ENCODE measurements at regions not wholly inside any gene's neighbourhood (a gene's known extent, or its start where the extent isn't known, plus 50 kb on each side); places are given as distances from the start of the nearest gene placed in this dataset.

DNA sequence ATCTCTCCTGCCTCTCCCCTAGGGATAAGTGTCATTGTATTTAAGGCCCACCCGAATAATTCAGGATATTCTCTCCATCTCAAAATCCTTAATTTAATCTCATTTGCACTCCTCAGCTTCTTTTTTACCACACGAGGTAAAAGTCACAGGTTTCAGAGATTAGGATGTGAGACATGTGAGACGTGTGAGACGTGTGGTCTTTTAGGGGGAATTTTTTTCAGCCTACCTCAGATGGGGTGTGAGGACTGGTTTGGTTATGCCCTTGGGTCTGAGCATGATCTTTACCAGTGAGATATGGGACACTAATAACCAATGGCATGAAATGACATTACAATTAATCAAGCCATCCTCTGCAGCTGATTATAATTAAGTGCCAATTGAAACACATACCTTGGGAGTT is 324.2 kb downstream of the BMP2 start:
- WGBS (ENCODE audit: insufficient coverage): 80% methylated on average over 2 of the region's 4 CpGs
- no peak overlapping the region for H3K4me3 ChIP-seq (ENCODE audit: low read length)
- H3K4me1 ChIP-seq (ENCODE audit: control insufficient read depth, insufficient read depth, low read length): no peaks in the 10 kb centered on the region
- no peaks in the 10 kb centered on the region for H3K36me3 ChIP-seq (ENCODE audit: control insufficient read depth, insufficient read depth, low read length)
- no peak overlapping the region for H3K27ac ChIP-seq (ENCODE audit: low read length)
- peaks cover 6% of the 10 kb centered on the region for H3K9me3 ChIP-seq (replicated peaks; ENCODE audit: control insufficient read depth, low read depth, low read length)
- DNase-seq: no peak
- no peaks in the 10 kb centered on the region for H3K27me3 ChIP-seq (ENCODE audit: control insufficient read depth, insufficient read depth, low read length)

DNA sequence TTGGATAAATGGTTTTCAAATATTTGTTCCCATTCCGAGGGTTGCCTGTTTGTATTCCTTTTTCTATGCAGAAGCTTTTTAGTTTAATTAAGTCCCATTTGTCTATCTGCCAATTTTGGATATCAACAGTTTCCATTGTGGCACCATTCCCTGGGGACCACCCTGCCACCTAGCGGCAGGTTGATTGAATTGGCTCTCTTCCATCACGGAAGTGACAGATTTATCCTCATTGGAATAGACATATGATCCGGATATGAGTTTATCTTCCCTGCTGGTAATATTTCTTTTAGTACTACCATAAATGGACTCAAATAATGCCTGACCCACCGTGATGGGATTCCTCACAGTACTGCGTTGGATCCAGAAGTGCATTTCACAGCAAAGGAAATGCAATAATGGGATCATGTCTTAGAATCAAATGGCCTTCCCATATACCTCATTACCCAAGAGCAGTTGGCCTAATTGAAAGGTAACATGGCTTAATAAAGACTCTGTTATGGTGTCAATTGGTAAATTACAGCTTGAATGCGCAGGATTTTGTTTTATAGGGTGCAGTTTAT is 327.0 kb downstream of the BMP2 start:
- no peaks in the 10 kb centered on the region for H3K27me3 ChIP-seq (ENCODE audit: control insufficient read depth, insufficient read depth, low read length)
- no peak for DNase-seq
- H3K4me1 ChIP-seq (ENCODE audit: control insufficient read depth, insufficient read depth, low read length): no peaks in the 10 kb centered on the region
- no CpG with 5 or more reads among the region's 7 CpGs for WGBS (ENCODE audit: insufficient coverage)
- H3K4me3 ChIP-seq (ENCODE audit: low read length): no peak overlapping the region
- H3K36me3 ChIP-seq (ENCODE audit: control insufficient read depth, insufficient read depth, low read length): no peaks in the 10 kb centered on the region
- H3K9me3 ChIP-seq (replicated peaks; ENCODE audit: control insufficient read depth, low read depth, low read length): peaks cover 8% of the 10 kb centered on the region
- H3K27ac ChIP-seq (ENCODE audit: low read length): no peak overlapping the region

DNA sequence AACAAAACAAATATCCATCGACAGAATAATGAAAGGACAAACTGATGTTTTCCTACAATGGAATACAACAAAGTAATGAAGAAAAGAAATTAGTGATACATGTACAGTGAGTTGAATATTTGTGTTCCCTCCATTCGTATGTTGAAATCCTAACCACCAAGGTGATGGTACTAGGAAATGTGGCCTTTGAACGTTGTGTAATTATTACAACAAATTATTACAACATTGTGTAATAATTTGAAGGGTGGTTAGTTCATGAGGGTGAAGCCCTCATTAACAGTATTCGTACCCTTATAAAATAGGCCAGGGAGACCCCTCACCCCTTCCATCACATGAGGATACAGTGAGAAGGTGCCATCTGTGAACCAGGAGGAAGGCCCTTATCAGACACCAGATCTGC is 339.4 kb downstream of the BMP2 start:
- Histone ChIP-seq H3K36me3 (ENCODE audit: control insufficient read depth, insufficient read depth, low read length) (no peaks in the 10 kb centered on the region), H3K27me3 (ENCODE audit: control insufficient read depth, insufficient read depth, low read length) (no peaks in the 10 kb centered on the region), H3K27ac (ENCODE audit: low read length) (no peak overlapping the region), H3K9me3 (replicated peaks; ENCODE audit: control insufficient read depth, low read depth, low read length) (no peaks in the 10 kb centered on the region), H3K4me1 (ENCODE audit: control insufficient read depth, insufficient read depth, low read length) (no peaks in the 10 kb centered on the region), H3K4me3 (ENCODE audit: low read length) (no peak overlapping the region)
- no CpG with 5 or more reads among the region's 4 CpGs for WGBS (ENCODE audit: insufficient coverage)
- DNase-seq: no peak

DNA sequence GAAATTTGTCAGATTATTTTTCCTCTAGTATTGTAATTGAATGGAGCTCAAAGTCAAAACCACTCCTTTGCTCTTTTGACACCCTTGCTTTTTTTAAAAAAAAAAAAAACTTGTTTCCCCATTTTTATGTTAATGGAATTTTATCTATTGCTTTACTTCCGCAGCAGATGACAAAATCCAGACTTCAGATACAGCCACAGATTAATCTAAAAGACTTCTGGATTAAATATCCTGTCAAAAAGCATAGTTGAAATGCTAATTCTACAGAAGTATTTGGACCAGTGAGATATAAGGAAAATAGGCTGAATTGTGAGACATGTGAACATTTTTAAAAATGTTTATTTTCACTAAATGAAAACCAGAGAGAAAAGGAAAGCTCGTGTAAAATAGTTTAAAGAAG is 341.4 kb downstream of the BMP2 start:
- H3K27ac ChIP-seq (ENCODE audit: low read length): no peak overlapping the region
- no peaks in the 10 kb centered on the region for H3K36me3 ChIP-seq (ENCODE audit: control insufficient read depth, insufficient read depth, low read length)
- no peak for DNase-seq
- H3K4me3 ChIP-seq (ENCODE audit: low read length): no peak overlapping the region
- WGBS (ENCODE audit: insufficient coverage): no CpG with 5 or more reads among the region's 2 CpGs
- H3K27me3 ChIP-seq (ENCODE audit: control insufficient read depth, insufficient read depth, low read length): no peaks in the 10 kb centered on the region
- H3K9me3 ChIP-seq (replicated peaks; ENCODE audit: control insufficient read depth, low read depth, low read length): no peaks in the 10 kb centered on the region
- no peaks in the 10 kb centered on the region for H3K4me1 ChIP-seq (ENCODE audit: control insufficient read depth, insufficient read depth, low read length)

DNA sequence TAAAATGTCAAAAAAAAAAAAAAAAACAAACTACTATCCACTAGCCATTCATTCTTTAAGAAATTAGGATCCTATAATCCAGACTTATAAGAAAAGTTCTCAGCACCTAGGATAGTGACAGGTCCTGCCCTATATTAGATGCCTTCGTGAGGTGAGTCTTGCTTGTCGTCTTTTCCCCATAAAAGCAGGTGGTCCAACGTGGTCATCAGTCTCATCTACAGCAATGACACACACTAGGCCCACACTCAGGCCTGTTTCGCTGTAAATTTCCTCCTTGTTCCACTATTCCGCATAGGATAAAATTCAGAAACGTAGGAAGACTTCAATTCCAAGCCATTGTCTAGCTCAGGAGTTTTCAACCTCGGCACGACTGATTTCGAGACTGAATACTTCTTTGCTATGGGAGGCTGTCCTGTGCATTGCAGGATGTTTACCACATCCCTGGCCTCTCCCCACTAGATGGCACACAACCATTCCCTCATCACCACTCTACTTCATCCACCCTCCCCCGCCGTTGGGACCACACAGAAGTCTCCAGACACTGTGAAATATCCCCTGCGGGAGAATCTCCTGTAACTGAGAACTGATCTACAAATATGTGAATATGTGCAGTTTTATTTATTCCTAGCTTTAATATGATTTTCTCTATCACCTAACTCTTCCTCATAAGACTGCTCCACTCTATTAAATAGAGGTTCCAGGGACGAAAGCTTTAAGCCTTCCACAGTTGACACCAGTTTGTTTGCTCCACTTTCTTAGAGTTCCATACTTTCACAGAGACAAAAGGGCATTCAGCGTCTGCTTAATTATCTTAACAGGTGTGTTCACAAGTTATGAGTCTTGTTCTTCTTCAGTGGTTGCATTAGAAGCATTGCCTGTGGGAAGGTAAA is 346.3 kb downstream of the BMP2 start:
- DNase-seq: no peak

DNA sequence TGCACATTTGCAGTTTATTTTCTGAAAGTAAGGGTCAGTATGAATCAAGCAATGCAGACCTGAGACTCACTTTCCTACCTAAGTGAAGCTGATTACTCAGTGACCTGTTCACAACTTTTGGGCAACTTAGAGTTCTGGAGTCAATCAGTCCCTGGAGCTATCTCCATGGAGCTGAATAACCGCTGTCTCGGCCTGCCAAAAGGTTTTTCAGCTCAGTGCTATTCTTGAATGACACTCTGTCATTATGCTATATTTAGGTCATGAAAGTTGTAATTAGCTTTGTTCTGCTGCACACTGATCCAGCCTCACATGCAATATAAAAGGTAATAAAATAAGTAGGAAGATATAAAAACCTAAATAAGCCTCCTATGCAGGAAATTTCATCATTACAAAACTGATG is 356.0 kb downstream of the BMP2 start:
- H3K9me3 ChIP-seq (replicated peaks; ENCODE audit: control insufficient read depth, low read depth, low read length): no peaks in the 10 kb centered on the region
- H3K36me3 ChIP-seq (ENCODE audit: control insufficient read depth, insufficient read depth, low read length): no peaks in the 10 kb centered on the region
- no peaks in the 10 kb centered on the region for H3K27me3 ChIP-seq (ENCODE audit: control insufficient read depth, insufficient read depth, low read length)
- 30% methylated on average over 2 of the region's 2 CpGs for WGBS (ENCODE audit: insufficient coverage)
- no peak overlapping the region for H3K27ac ChIP-seq (ENCODE audit: low read length)
- DNase-seq: no peak
- no peak overlapping the region for H3K4me3 ChIP-seq (ENCODE audit: low read length)
- H3K4me1 ChIP-seq (ENCODE audit: control insufficient read depth, insufficient read depth, low read length): no peaks in the 10 kb centered on the region

More for the DNA sequence above, 346.3 kb downstream of the BMP2 start:
- Histone ChIP-seq H3K36me3 (ENCODE audit: control insufficient read depth, insufficient read depth, low read length) (no peaks in the 10 kb centered on the region), H3K27ac (ENCODE audit: low read length) (no peak overlapping the region), H3K27me3 (ENCODE audit: control insufficient read depth, insufficient read depth, low read length) (no peaks in the 10 kb centered on the region), H3K4me3 (ENCODE audit: low read length) (no peak overlapping the region), H3K9me3 (replicated peaks; ENCODE audit: control insufficient read depth, low read depth, low read length) (no peaks in the 10 kb centered on the region), H3K4me1 (ENCODE audit: control insufficient read depth, insufficient read depth, low read length) (no peaks in the 10 kb centered on the region)
- 41% methylated on average over 6 of the region's 14 CpGs for WGBS (ENCODE audit: insufficient coverage)

DNA sequence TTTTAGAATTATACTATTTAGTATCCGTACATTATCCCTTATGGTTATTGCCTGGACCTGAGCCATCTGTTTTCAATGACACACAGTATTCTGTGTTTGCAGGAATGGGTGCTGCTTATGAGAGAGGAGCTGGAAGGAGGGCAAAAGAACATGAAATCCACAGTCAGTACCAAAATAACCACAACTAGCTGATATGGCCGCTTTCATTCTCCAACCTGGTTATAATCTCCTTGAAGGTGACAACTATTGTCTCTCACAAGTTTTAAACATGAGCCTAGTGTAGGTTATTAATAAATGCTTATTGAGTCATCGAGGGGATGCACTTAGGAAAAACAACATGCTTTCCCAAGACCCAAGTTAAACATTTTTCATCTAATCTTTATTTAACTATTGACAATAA is 356.6 kb downstream of the BMP2 start:
- Histone ChIP-seq H3K9me3 (replicated peaks; ENCODE audit: control insufficient read depth, low read depth, low read length) (no peaks in the 10 kb centered on the region), H3K4me1 (ENCODE audit: control insufficient read depth, insufficient read depth, low read length) (no peaks in the 10 kb centered on the region), H3K27ac (ENCODE audit: low read length) (no peak overlapping the region), H3K4me3 (ENCODE audit: low read length) (no peak overlapping the region), H3K36me3 (ENCODE audit: control insufficient read depth, insufficient read depth, low read length) (no peaks in the 10 kb centered on the region), H3K27me3 (ENCODE audit: control insufficient read depth, insufficient read depth, low read length) (no peaks in the 10 kb centered on the region)
- no CpG with 5 or more reads among the region's 3 CpGs for WGBS (ENCODE audit: insufficient coverage)
- DNase-seq: no peak

DNA sequence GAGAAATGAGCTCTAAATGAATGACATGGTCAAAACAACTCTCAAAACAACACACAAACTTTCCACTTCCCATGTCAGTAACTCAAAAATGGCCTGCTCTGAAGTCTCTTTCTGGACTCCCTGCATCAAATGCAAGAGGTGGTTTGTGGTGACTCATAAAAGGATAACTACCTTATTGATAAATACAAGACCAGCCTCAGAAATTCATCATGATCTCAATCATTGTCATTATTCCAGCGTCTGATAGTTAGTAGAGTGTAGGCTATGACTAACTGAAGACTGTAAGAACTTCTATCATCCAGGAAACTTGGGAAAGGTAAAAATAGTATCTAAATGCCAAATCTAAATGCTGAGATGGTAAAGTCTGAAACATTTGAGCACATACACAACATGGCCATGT is 369.4 kb downstream of the BMP2 start:
- Histone ChIP-seq H3K36me3 (ENCODE audit: control insufficient read depth, insufficient read depth, low read length) (no peaks in the 10 kb centered on the region), H3K27ac (ENCODE audit: low read length) (no peak overlapping the region), H3K9me3 (replicated peaks; ENCODE audit: control insufficient read depth, low read depth, low read length) (no peaks in the 10 kb centered on the region), H3K27me3 (ENCODE audit: control insufficient read depth, insufficient read depth, low read length) (no peaks in the 10 kb centered on the region), H3K4me3 (ENCODE audit: low read length) (no peak overlapping the region), H3K4me1 (ENCODE audit: control insufficient read depth, insufficient read depth, low read length) (no peaks in the 10 kb centered on the region)
- WGBS (ENCODE audit: insufficient coverage): no CpG with 5 or more reads among the region's 1 CpG
- DNase-seq: no peak

DNA sequence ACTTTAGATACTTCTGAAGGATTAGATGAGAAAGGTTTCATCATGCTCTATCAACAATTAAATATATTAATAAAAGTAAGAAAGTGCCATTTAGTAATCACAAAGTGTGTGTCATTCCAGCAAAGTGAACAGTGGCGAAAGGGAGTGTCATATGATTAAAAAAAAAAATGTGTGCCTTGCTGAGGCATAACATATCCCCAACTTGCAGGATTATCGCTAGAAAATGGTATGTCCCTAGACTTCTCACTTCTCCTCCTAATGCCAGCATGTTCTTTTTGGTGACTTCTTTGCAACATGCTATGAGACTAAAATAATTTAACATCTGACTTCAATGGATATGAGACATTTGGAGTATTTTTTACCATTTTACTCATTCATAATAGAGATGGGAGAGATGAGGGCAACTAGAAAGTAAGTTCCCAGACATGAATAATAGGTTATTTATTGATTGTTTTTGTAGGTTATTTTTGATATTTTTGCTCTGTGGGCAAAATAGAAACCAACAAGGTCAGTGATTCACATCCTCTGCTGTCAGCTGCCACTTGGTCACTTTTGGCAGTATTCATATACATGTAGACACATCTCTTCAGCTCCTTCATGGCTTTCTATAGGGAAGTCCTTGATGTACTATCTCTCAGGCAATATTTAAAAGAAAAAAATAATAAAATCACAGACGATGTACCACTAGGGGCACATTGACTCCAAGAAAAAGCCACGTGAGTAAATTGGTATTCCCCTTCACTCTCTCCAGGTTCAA is 370.1 kb downstream of the BMP2 start:
- WGBS (ENCODE audit: insufficient coverage): 71% methylated on average over 1 of the region's 4 CpGs
- H3K4me1 ChIP-seq (ENCODE audit: control insufficient read depth, insufficient read depth, low read length): no peaks in the 10 kb centered on the region
- H3K27me3 ChIP-seq (ENCODE audit: control insufficient read depth, insufficient read depth, low read length): no peaks in the 10 kb centered on the region
- H3K9me3 ChIP-seq (replicated peaks; ENCODE audit: control insufficient read depth, low read depth, low read length): no peaks in the 10 kb centered on the region
- DNase-seq: no peak
- no peaks in the 10 kb centered on the region for H3K36me3 ChIP-seq (ENCODE audit: control insufficient read depth, insufficient read depth, low read length)
- no peak overlapping the region for H3K4me3 ChIP-seq (ENCODE audit: low read length)
- no peak overlapping the region for H3K27ac ChIP-seq (ENCODE audit: low read length)

DNA sequence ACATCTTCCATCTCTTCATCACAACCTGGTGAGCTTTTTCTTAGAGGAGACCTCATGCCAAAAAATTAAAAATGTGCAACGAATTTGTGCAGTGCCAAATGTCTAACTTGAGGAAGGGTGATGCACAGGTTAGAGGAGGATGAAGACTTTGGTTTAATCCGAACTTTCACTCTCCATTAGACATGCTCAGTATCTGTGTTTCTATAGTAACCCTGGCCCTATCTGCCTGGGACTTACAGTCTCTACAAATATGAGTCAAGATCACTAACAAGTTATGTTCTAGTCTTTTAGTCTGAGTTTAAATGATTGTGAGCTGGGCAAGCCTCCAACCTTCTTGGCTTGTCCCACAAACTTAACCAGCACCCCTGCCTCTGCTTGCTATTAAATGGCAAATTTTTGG is 377.0 kb downstream of the BMP2 start:
- Histone ChIP-seq H3K9me3 (replicated peaks; ENCODE audit: control insufficient read depth, low read depth, low read length) (no peaks in the 10 kb centered on the region), H3K4me3 (ENCODE audit: low read length) (no peak overlapping the region), H3K27ac (ENCODE audit: low read length) (no peak overlapping the region), H3K36me3 (ENCODE audit: control insufficient read depth, insufficient read depth, low read length) (no peaks in the 10 kb centered on the region), H3K4me1 (ENCODE audit: control insufficient read depth, insufficient read depth, low read length) (no peaks in the 10 kb centered on the region), H3K27me3 (ENCODE audit: control insufficient read depth, insufficient read depth, low read length) (no peaks in the 10 kb centered on the region)
- no peak for DNase-seq
- WGBS (ENCODE audit: insufficient coverage): no CpG with 5 or more reads among the region's 2 CpGs
